ENCODE measurements at regions not wholly inside any gene's neighbourhood (a gene's known extent, or its start where the extent isn't known, plus 50 kb on each side); places are given as distances from the start of the nearest gene placed in this dataset.

DNA sequence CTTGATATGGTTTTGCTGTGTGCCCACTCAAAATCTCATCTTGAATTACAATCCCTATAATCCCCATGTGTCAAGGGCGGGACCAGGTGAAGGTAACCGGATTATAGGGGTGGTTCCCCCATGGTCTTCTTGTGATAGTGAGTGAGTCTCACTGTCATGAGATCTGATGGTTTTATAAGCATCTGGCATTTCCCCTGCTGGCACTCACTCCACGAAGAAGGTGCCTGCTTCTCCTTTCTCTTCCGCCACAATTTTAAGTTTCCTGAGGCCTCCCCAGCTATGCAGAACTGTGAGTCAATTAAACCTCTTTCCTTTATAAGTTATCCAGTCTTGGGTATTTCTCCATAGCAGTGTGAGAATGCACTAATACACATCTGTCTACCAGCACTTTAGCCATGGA lies 109.5 kb upstream of the SDK1 start:
- H4K20me1 ChIP-seq (ENCODE audit: insufficient read depth), result no peaks in the 10 kb centered on the region
- POLR2A ChIA-PET, result no interaction called here
- WGBS (ENCODE audit: low lambda C conversion rate), result 60% methylated on average over 4 of the region's 4 CpGs
- CTCF ChIA-PET, result no interaction called here
- H3K27ac ChIP-seq (ENCODE audit: low read depth in 2 of 2, low read length in 1 of 2), result no peak overlapping the region
- H2AFZ ChIP-seq (ENCODE audit: low read depth), result no peak overlapping the region
- no peak overlapping the region for H3K4me2 ChIP-seq
- H3K36me3 ChIP-seq (replicated peaks in 1 of 2; ENCODE audit: control insufficient read depth in 1 of 2, insufficient read depth in 2 of 2, low read length in 1 of 2), result no peaks in the 10 kb centered on the region
- H3K9me2 ChIP-seq, result no peaks in the 10 kb centered on the region
- no peak for DNase-seq
- TF ChIP-seq, protein P1, sequence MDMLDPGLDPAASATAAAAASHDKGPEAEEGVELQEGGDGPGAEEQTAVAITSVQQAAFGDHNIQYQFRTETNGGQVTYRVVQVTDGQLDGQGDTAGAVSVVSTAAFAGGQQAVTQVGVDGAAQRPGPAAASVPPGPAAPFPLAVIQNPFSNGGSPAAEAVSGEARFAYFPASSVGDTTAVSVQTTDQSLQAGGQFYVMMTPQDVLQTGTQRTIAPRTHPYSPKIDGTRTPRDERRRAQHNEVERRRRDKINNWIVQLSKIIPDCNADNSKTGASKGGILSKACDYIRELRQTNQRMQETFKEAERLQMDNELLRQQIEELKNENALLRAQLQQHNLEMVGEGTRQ (IDR thresholded peaks at IDR 0.05; ENCODE audit: borderline replicate concordance, low read depth, low read length), result no peak
- TF ChIP-seq YY1 (IDR thresholded peaks at IDR 0.05; ENCODE audit: low read depth) (no peak), FOXM1 (IDR thresholded peaks at IDR 0.05; ENCODE audit: low read depth) (no peak), GATA2 (CRISPR knock-in tag; IDR thresholded peaks at IDR 0.05) (no peak), TCF12 (IDR thresholded peaks at IDR 0.05) (no peak), CHD2 (IDR thresholded peaks at IDR 0.05; ENCODE audit: low read length, partially characterized antibody) (no peak), SIN3A (IDR thresholded peaks at IDR 0.05; ENCODE audit: borderline replicate concordance, low read depth, low read length) (no peak), NRF1 (IDR thresholded peaks at IDR 0.05; ENCODE audit: low read depth, low read length) (no peak), RFX5 (IDR thresholded peaks at IDR 0.05; ENCODE audit: low read length) (no peak), TAF1 (IDR thresholded peaks at IDR 0.05; ENCODE audit: borderline replicate concordance, low read depth, low read length) (no peak), GABPA (IDR thresholded peaks at IDR 0.05; ENCODE audit: low read depth) (no peak)
- TF ChIP-seq, protein P2, sequence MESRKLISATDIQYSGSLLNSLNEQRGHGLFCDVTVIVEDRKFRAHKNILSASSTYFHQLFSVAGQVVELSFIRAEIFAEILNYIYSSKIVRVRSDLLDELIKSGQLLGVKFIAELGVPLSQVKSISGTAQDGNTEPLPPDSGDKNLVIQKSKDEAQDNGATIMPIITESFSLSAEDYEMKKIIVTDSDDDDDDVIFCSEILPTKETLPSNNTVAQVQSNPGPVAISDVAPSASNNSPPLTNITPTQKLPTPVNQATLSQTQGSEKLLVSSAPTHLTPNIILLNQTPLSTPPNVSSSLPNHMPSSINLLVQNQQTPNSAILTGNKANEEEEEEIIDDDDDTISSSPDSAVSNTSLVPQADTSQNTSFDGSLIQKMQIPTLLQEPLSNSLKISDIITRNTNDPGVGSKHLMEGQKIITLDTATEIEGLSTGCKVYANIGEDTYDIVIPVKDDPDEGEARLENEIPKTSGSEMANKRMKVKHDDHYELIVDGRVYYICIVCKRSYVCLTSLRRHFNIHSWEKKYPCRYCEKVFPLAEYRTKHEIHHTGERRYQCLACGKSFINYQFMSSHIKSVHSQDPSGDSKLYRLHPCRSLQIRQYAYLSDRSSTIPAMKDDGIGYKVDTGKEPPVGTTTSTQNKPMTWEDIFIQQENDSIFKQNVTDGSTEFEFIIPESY (IDR thresholded peaks at IDR 0.05; ENCODE audit: borderline replicate concordance, low read depth), result no peak
- H3K79me2 ChIP-seq (ENCODE audit: insufficient read depth), result no peaks in the 10 kb centered on the region
- no peaks in the 10 kb centered on the region for H3K9me3 ChIP-seq
- H3K27me3 ChIP-seq (ENCODE audit: insufficient read depth), result no peaks in the 10 kb centered on the region
- no peaks in the 10 kb centered on the region for H3F3A ChIP-seq (replicated peaks; ENCODE audit: insufficient read depth)
- no peak overlapping the region for H3K9ac ChIP-seq
- H3K4me1 ChIP-seq (ENCODE audit: control insufficient read depth in 1 of 2, insufficient read depth in 2 of 2, low read depth in 1 of 2, low read length in 1 of 2), result no peaks in the 10 kb centered on the region
- H3K4me3 ChIP-seq (ENCODE audit: low read depth in 2 of 2, low read length in 1 of 2), result no peak overlapping the region

DNA sequence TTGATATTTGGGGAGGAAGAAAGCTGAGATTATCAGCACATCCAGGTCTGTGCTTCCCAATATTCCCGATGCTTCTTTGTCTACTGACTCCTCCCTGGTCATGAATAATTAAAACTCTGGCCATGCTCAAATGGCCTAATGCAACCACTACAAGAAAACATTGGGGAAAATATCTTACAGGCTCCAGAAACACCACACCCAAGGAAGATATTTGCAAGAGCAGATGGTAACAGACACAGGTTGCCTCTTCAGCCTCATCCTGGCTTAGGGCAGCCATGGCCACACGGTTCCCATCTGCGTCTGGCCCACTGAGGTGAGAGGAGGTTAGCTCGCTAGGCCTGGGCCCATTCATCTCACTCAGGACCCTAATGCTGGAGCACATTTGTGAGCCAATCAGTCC lies 108.4 kb upstream of the SDK1 start:
- Histone ChIP-seq H3K9me3 (no peaks in the 10 kb centered on the region), H3F3A (replicated peaks; ENCODE audit: insufficient read depth) (no peaks in the 10 kb centered on the region), H3K27me3 (ENCODE audit: insufficient read depth) (no peaks in the 10 kb centered on the region), H4K20me1 (ENCODE audit: insufficient read depth) (no peaks in the 10 kb centered on the region), H3K9ac (no peak overlapping the region), H3K4me1 (ENCODE audit: control insufficient read depth in 1 of 2, insufficient read depth in 2 of 2, low read depth in 1 of 2, low read length in 1 of 2) (no peaks in the 10 kb centered on the region), H3K36me3 (replicated peaks in 1 of 2; ENCODE audit: control insufficient read depth in 1 of 2, insufficient read depth in 2 of 2, low read length in 1 of 2) (no peaks in the 10 kb centered on the region), H3K9me2 (no peaks in the 10 kb centered on the region), H3K4me3 (ENCODE audit: low read depth in 2 of 2, low read length in 1 of 2) (no peak overlapping the region), H3K79me2 (ENCODE audit: insufficient read depth) (no peaks in the 10 kb centered on the region), H3K27ac (ENCODE audit: low read depth in 2 of 2, low read length in 1 of 2) (no peak overlapping the region), H3K4me2 (no peak overlapping the region), H2AFZ (ENCODE audit: low read depth) (no peak overlapping the region)
- WGBS (ENCODE audit: low lambda C conversion rate), result 38% methylated on average over 4 of the region's 4 CpGs
- ChIA-PET POLR2A (no interaction called here), CTCF (no interaction called here)
- TF ChIP-seq TEAD4 (IDR thresholded peaks at IDR 0.05; ENCODE audit: borderline replicate concordance, insufficient read depth), result no peak
- TF ChIP-seq RAD21 (IDR thresholded peaks at IDR 0.05; ENCODE audit: low read length), result no peak
- no peak for TF ChIP-seq YY1 (IDR thresholded peaks at IDR 0.05; ENCODE audit: low read depth)
- no peak for TF ChIP-seq FOSL2 (IDR thresholded peaks at IDR 0.05; ENCODE audit: borderline replicate concordance, low read depth)
- no peak for DNase-seq
